Body of pancreas (tissue), 4 donors: ENCODE measurements at regions not wholly inside any gene's neighbourhood (a gene's known extent, or its start where the extent isn't known, plus 50 kb on each side); places are given as distances from the start of the nearest gene placed in this dataset.

ENCODE experiments used
- POLR2A ChIP-seq, 3 donors: fragments of 450-650 bp; IDR thresholded peaks; one replicate each; pipeline ENCODE4 v1.6.1; 2016; ENCODE audit warnings: antibody characterized with exemption in 3 of 3, mild to moderate bottlenecking in 2 of 3
- TF ChIP-seq, protein P1 (sequence below), 7 experiments: fragments of 450-650 bp in 4 of 7; fragments of 200-600 bp in 3 of 7; sonication (generic) in 3 of 7; IDR thresholded peaks; one replicate each; pipeline ENCODE4 v1.5.1; 2016 to 2019; ENCODE audit warnings: antibody characterized with exemption in 7 of 7

DNA sequence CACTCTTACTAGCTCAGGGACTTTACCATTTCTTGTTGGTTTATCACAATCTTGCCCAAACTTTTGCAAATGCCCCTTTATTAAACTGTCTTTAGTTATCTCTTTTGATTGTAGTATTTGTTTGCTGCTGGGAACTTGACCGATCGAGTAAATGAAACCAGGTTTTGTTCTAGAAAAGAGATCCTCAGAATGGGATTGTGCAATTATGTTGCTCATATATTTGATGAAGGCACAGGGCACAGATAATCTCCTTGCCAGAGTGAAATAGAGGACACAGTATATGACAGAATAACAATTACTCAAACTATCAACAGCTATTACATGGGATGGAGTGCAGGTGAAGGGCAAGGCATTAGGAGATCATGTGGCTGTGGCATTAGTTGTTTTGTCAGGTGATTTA, 216.6 kb upstream of the RASGRP1 start:
- TF ChIP-seq, protein P1, sequence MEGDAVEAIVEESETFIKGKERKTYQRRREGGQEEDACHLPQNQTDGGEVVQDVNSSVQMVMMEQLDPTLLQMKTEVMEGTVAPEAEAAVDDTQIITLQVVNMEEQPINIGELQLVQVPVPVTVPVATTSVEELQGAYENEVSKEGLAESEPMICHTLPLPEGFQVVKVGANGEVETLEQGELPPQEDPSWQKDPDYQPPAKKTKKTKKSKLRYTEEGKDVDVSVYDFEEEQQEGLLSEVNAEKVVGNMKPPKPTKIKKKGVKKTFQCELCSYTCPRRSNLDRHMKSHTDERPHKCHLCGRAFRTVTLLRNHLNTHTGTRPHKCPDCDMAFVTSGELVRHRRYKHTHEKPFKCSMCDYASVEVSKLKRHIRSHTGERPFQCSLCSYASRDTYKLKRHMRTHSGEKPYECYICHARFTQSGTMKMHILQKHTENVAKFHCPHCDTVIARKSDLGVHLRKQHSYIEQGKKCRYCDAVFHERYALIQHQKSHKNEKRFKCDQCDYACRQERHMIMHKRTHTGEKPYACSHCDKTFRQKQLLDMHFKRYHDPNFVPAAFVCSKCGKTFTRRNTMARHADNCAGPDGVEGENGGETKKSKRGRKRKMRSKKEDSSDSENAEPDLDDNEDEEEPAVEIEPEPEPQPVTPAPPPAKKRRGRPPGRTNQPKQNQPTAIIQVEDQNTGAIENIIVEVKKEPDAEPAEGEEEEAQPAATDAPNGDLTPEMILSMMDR (IDR thresholded peaks at IDR 0.05), result no peak
- no peak for TF ChIP-seq POLR2A (IDR thresholded peaks at IDR 0.05)
